H1 (cell line): ENCODE measurements at regions not wholly inside any gene's neighbourhood (a gene's known extent, or its start where the extent isn't known, plus 50 kb on each side); places are given as distances from the start of the nearest gene placed in this dataset.

ENCODE experiments used
- CTCF ChIA-PET: fragments of 300-600 bp; sonication (Branson Sonifier 250); formaldehyde crosslinking; loops from one replicate; lab custom pipeline; 2021; ENCODE audit not compliant: partially characterized antibody; lab: Charles Lee
- POLR2A ChIA-PET: fragments of 300-600 bp; sonication (Branson Sonifier 250); formaldehyde crosslinking; loops from one replicate; lab custom pipeline; 2021; ENCODE audit warnings: inconsistent platforms; ENCODE audit not compliant: partially characterized antibody; lab: Charles Lee
- DNase-seq, 2 experiments: peaks; one replicate each; pipeline versions ENCODE4 v3.0.0 to v3.0.0-alpha.2; 2010 to 2022; ENCODE audit warnings: low spot score in 2 of 2, low read depth in 1 of 2, mixed read lengths in 1 of 2
- FAIRE-seq: peaks from 2 replicates; lab custom pipeline; 2011; peaks lifted over from hg19 to GRCh38; lab: Jason Lieb, UNC
- H2AFZ ChIP-seq: 2 replicates; pipeline ENCODE4 v1.8.1; 2012; ENCODE audit warnings: low read length, inconsistent platforms
- H2AK5ac ChIP-seq: 2 replicates; pipeline ENCODE4 v1.6.1; 2013; ENCODE audit warnings: low read depth, low read length
- H2BK120ac ChIP-seq: replicated peaks from 2 replicates; pipeline ENCODE3; 2013; ENCODE audit warnings: low read depth, low read length, inconsistent platforms
- H2BK12ac ChIP-seq: 2 replicates; pipeline ENCODE4 v1.6.1; 2013; ENCODE audit warnings: low read depth, low read length
- H2BK15ac ChIP-seq: 2 replicates; pipeline ENCODE4 v1.6.1; 2013; ENCODE audit warnings: low read length
- H2BK20ac ChIP-seq: 2 replicates; pipeline ENCODE4 v1.6.1; 2013; ENCODE audit warnings: low read length
- H2BK5ac ChIP-seq: 2 replicates; pipeline ENCODE4 v1.6.1; 2013; ENCODE audit warnings: low read depth, low read length
- H3K14ac ChIP-seq: 2 replicates; pipeline ENCODE4 v1.6.1; 2013; ENCODE audit warnings: inconsistent platforms; ENCODE audit not compliant: insufficient read length
- H3K18ac ChIP-seq: 2 replicates; pipeline ENCODE4 v1.6.1; 2013; ENCODE audit warnings: low read length; ENCODE audit errors: extremely low read depth
- H3K23ac ChIP-seq: 2 replicates; pipeline ENCODE4 v1.6.1; 2013; ENCODE audit warnings: inconsistent platforms; ENCODE audit not compliant: insufficient read length
- H3K23me2 ChIP-seq: 2 replicates; pipeline ENCODE4 v1.6.1; 2013; ENCODE audit warnings: low read depth, low read length
- H3K27ac ChIP-seq: 2 replicates; pipeline ENCODE4 v1.6.1; 2011; ENCODE audit warnings: low read depth, low read length, inconsistent platforms
- H3K27me3 ChIP-seq, 4 experiments: replicated peaks in 1 of 4; 1 replicate in 1 of 4; 2 replicates in 3 of 4; pipeline versions ENCODE4 v1.6.1 to v1.8.1; 2011 to 2013; ENCODE audit warnings: low read length in 3 of 4, mild to moderate bottlenecking in 3 of 4, inconsistent platforms in 2 of 4, mixed read lengths in 2 of 4, moderate library complexity in 1 of 4; ENCODE audit not compliant: control insufficient read depth in 3 of 4, insufficient read depth in 3 of 4; ENCODE audit errors: extremely low read depth in 1 of 4
- H3K36me3 ChIP-seq, 4 experiments: 2 replicates each; pipeline versions ENCODE4 v1.6.1 to v1.8.1; 2011 to 2013; ENCODE audit warnings: mild to moderate bottlenecking in 4 of 4, low read length in 3 of 4, moderate library complexity in 2 of 4, control low read depth in 1 of 4, inconsistent platforms in 1 of 4; ENCODE audit not compliant: insufficient read depth in 4 of 4, control insufficient read depth in 2 of 4
- H3K4ac ChIP-seq: replicated peaks from 2 replicates; pipeline ENCODE3; 2013; ENCODE audit warnings: low read length, low read depth, mixed read lengths, inconsistent platforms; ENCODE audit not compliant: insufficient read length
- H3K4me1 ChIP-seq, 4 experiments: replicated peaks in 1 of 4; 1 replicate in 1 of 4; 2 replicates in 3 of 4; pipeline versions ENCODE4 v1.6.1 to v1.8.1; 2011 to 2013; ENCODE audit warnings: low read length in 3 of 4, inconsistent platforms in 2 of 4, mixed read lengths in 1 of 4; ENCODE audit not compliant: insufficient read depth in 4 of 4, control insufficient read depth in 3 of 4
- H3K4me2 ChIP-seq, 2 experiments: 2 replicates each; pipeline versions ENCODE4 v1.6.1 to v1.8.1; 2011 to 2013; ENCODE audit warnings: low read depth in 2 of 2, low read length in 2 of 2, control low read depth in 1 of 2, inconsistent platforms in 1 of 2, mild to moderate bottlenecking in 1 of 2; ENCODE audit not compliant: insufficient read depth in 1 of 2
- H3K4me3 ChIP-seq, 4 experiments: fragments of 200-600, 300-600 bp in 1 of 4; sonication (generic), shearing (Covaris generic), sonication (Bioruptor Twin) in 1 of 4; 2 replicates each; pipeline versions ENCODE4 v1.5.1 to v1.8.1; 2011 to 2016; ENCODE audit warnings: low read length in 4 of 4, low read depth in 3 of 4, control low read depth in 2 of 4, inconsistent platforms in 2 of 4, mild to moderate bottlenecking in 2 of 4, mixed read lengths in 1 of 4, moderate library complexity in 1 of 4; ENCODE audit not compliant: insufficient read depth in 2 of 4; ENCODE audit errors: extremely low read depth in 1 of 4
- H3K56ac ChIP-seq: replicated peaks from 2 replicates; pipeline ENCODE3; 2013; ENCODE audit warnings: low read depth, mild to moderate bottlenecking, mixed read lengths, low read length, inconsistent platforms; ENCODE audit not compliant: insufficient read length
- H3K79me1 ChIP-seq: 2 replicates; pipeline ENCODE4 v1.6.1; 2013; ENCODE audit warnings: low read depth, low read length, control low read depth
- H3K79me2 ChIP-seq, 2 experiments: 2 replicates each; pipeline versions ENCODE4 v1.6.1 to v1.8.1; 2012 to 2013; ENCODE audit warnings: low read length in 2 of 2, mild to moderate bottlenecking in 2 of 2, inconsistent platforms in 1 of 2; ENCODE audit not compliant: insufficient read depth in 2 of 2, control insufficient read depth in 1 of 2
- H3K9ac ChIP-seq, 4 experiments: replicated peaks in 1 of 4; 1 replicate in 1 of 4; 2 replicates in 3 of 4; pipeline versions ENCODE4 v1.6.1 to v1.8.1; 2011 to 2013; ENCODE audit warnings: low read depth in 3 of 4, low read length in 3 of 4, control low read depth in 2 of 4, mild to moderate bottlenecking in 2 of 4, moderate library complexity in 2 of 4, inconsistent platforms in 1 of 4; ENCODE audit errors: extremely low read depth in 1 of 4
- H3K9me3 ChIP-seq, 2 experiments: 2 replicates each; pipeline versions ENCODE4 v1.6.1 to v1.8.1; 2012 to 2013; ENCODE audit warnings: mild to moderate bottlenecking in 2 of 2, moderate library complexity in 2 of 2, control low read depth in 1 of 2, inconsistent platforms in 1 of 2, low read depth in 1 of 2, low read length in 1 of 2, mixed read lengths in 1 of 2; ENCODE audit not compliant: insufficient read depth in 2 of 2
- H4K20me1 ChIP-seq, 2 experiments: replicated peaks in 1 of 2; 2 replicates each; pipeline versions ENCODE3 to v1.8.1; 2011 to 2013; ENCODE audit warnings: inconsistent platforms in 2 of 2, low read length in 2 of 2, mild to moderate bottlenecking in 1 of 2; ENCODE audit not compliant: insufficient read depth in 2 of 2, control insufficient read depth in 1 of 2
- H4K5ac ChIP-seq: 2 replicates; pipeline ENCODE4 v1.6.1; 2013; ENCODE audit warnings: low read length, low read depth, mixed read lengths, inconsistent platforms; ENCODE audit not compliant: insufficient read length
- H4K8ac ChIP-seq: 2 replicates; pipeline ENCODE4 v1.8.0; 2013; ENCODE audit warnings: mild to moderate bottlenecking, moderate library complexity, low read length, inconsistent platforms; ENCODE audit not compliant: insufficient read depth; ENCODE audit errors: extremely low read depth
- H4K91ac ChIP-seq: replicated peaks from 2 replicates; pipeline ENCODE3; 2013; ENCODE audit warnings: low read length, mixed read lengths, inconsistent platforms; ENCODE audit not compliant: insufficient read length
- RAD21 ChIP-seq, 2 experiments: IDR thresholded peaks in 1 of 2; conservative IDR thresholded peaks in 1 of 2; 2 replicates each; pipeline ENCODE4 v1.6.1; 2011; ENCODE audit warnings: low read depth in 2 of 2, low read length in 2 of 2, improper control_type of control experiment in 1 of 2, inconsistent platforms in 1 of 2, mild to moderate bottlenecking in 1 of 2, moderate library complexity in 1 of 2
- SIN3A ChIP-seq, 2 experiments: IDR thresholded peaks in 1 of 2; conservative IDR thresholded peaks in 1 of 2; 2 replicates each; pipeline ENCODE4 v1.6.1; 2011 to 2012; ENCODE audit warnings: low read length in 2 of 2, improper control_type of control experiment in 1 of 2, low read depth in 1 of 2, mild to moderate bottlenecking in 1 of 2
- WGBS, 2 experiments: shearing (Covaris generic) in 1 of 2; methylation state at CpG; one replicate each; pipeline versions ENCODE4 v1.1.6 to v1.1.7; 2013 to 2015; ENCODE audit warnings: low lambda C conversion rate in 2 of 2, mixed read lengths in 2 of 2, inconsistent platforms in 1 of 2, low coverage in 1 of 2, missing lambda C conversion rate in 1 of 2; ENCODE audit not compliant: insufficient replicate concordance in 2 of 2, insufficient coverage in 1 of 2, insufficient read length in 1 of 2; ENCODE audit errors: extremely low coverage in 1 of 2, missing lambda C conversion rate in 1 of 2; 5-methylcytosine and 5-hydroxymethylcytosine counted together
- TF ChIP-seq, protein P1 (sequence below), 3 experiments: IDR thresholded peaks; 1 replicate in 2 of 3; 2 replicates in 1 of 3; pipeline versions ENCODE4 v1.5.1 to v1.6.1; 2011; ENCODE audit warnings: low read length in 3 of 3, mild to moderate bottlenecking in 3 of 3, inconsistent platforms in 2 of 3, low read depth in 1 of 3, moderate library complexity in 1 of 3; ENCODE audit not compliant: insufficient read depth in 1 of 3; ENCODE audit errors: control extremely low read depth in 1 of 3

DNA sequence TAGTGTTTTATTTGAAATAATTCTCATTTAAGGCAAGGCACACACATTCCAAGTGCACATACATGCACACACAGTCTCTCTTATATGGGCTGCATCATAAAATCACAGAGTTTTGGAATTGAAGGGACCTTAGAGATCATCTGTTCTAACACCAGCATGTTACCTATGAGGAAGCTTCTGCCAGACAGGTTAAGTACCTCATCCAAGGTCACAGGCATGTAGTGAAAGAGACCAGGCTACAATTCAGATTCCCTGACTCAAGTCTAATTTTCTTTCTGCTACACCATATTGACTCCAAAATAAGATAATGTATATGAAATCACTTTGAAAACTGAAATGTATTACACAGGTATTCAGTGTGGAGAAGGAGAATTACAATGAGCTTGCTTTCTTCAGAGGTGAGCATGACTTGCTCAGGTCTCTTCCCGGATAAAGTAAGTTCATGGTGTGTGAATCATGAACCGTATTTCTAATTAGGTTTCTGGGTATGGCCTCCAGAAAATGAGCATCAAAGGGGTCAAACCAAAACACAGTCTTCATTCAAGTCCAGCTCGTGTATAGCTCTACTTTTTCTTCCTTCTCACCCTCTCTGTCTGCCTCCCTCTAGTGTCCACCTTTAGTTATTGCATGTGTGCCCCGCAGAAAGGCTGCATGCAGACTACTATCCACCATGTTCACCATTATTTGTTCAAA is 411.9 kb downstream of the FUT8 start:
- Histone ChIP-seq H2AK5ac (no peak overlapping the region), H4K20me1 (no peaks in the 10 kb centered on the region), H3K27ac (no peak overlapping the region), H3K79me1 (no peaks in the 10 kb centered on the region), H4K5ac (no peak overlapping the region), H3K4me3 (no peak overlapping the region), H3K4ac (no peak overlapping the region), H3K4me2 (no peak overlapping the region), H4K8ac (no peak overlapping the region), H3K79me2 (no peaks in the 10 kb centered on the region), H3K27me3 (no peaks in the 10 kb centered on the region; a peak in 1 of 7 replicates), H3K9ac (no peak overlapping the region), H2BK20ac (no peak overlapping the region), H2AFZ (no peak overlapping the region), H3K9me3 (no peaks in the 10 kb centered on the region), H2BK12ac (no peak overlapping the region), H3K14ac (no peak overlapping the region), H2BK5ac (no peak overlapping the region), H3K4me1 (peaks cover 0 to 15% (median 8%) of the 10 kb centered on the region in 4 experiments; a peak in 6 of 7 replicates), H3K23ac (no peak overlapping the region), H3K23me2 (no peaks in the 10 kb centered on the region), H3K36me3 (no peaks in the 10 kb centered on the region), H4K91ac (no peak overlapping the region), H3K56ac (no peak overlapping the region), H2BK15ac (no peak overlapping the region), H3K18ac (no peak overlapping the region), H2BK120ac (no peak overlapping the region)
- DNase-seq (no peak), FAIRE-seq (peak; percentile 88)
- TF ChIP-seq SIN3A (conservative IDR thresholded peaks at IDR 0.05 in 1 of 2, IDR thresholded peaks at IDR 0.05 in 1 of 2; ENCODE audit: low read depth in 1 of 2, low read length in 2 of 2) (no peak), RAD21 (IDR thresholded peaks at IDR 0.05 in 1 of 2, conservative IDR thresholded peaks at IDR 0.05 in 1 of 2; ENCODE audit: low read depth in 2 of 2, low read length in 2 of 2) (peak; percentile 79 to 86)
- TF ChIP-seq, protein P1, sequence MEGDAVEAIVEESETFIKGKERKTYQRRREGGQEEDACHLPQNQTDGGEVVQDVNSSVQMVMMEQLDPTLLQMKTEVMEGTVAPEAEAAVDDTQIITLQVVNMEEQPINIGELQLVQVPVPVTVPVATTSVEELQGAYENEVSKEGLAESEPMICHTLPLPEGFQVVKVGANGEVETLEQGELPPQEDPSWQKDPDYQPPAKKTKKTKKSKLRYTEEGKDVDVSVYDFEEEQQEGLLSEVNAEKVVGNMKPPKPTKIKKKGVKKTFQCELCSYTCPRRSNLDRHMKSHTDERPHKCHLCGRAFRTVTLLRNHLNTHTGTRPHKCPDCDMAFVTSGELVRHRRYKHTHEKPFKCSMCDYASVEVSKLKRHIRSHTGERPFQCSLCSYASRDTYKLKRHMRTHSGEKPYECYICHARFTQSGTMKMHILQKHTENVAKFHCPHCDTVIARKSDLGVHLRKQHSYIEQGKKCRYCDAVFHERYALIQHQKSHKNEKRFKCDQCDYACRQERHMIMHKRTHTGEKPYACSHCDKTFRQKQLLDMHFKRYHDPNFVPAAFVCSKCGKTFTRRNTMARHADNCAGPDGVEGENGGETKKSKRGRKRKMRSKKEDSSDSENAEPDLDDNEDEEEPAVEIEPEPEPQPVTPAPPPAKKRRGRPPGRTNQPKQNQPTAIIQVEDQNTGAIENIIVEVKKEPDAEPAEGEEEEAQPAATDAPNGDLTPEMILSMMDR (IDR thresholded peaks at IDR 0.05; ENCODE audit: control extremely low read depth in 1 of 3, insufficient read depth in 1 of 3, low read depth in 1 of 3, low read length in 3 of 3) = peak; percentile 38 to 89 (median 74)
- CTCF ChIA-PET = interaction anchor here (0.6 to 4.7 kb wide), 71 partner anchors 9 to 704 kb away, joined by 3 to 43 read pairs (median 4); partner anchors contain the start of gene FUT8
- POLR2A ChIA-PET = interaction anchor here (1.3 to 1.5 kb wide), 2 partner anchors 11 to 413 kb away, joined by 4 read pairs; no protein-coding TSS in a partner anchor
- WGBS, 2 experiments = 44% methylated on average over 4 of the region's 4 CpGs; no CpG with 5 or more reads in 1 of the 2 experiments
